GM15510 (cell line): ENCODE measurements at regions not wholly inside any gene's neighbourhood (a gene's known extent, or its start where the extent isn't known, plus 50 kb on each side); places are given as distances from the start of the nearest gene placed in this dataset.

Source experiments
- POLR2A ChIP-seq: IDR thresholded peaks from 3 replicates; pipeline ENCODE4 v1.6.1; 2011; ENCODE audit warnings: borderline replicate concordance; ENCODE audit not compliant: insufficient read length; ENCODE audit errors: extremely low read depth

GRCh38 chr3:72533591-72534473 lies 314.4 kb downstream of the SHQ1 start:
- no peak for TF ChIP-seq POLR2A

GRCh38 chr3:72530426-72530825 lies 317.8 kb downstream of the SHQ1 start:
- no peak for TF ChIP-seq POLR2A

DNA sequence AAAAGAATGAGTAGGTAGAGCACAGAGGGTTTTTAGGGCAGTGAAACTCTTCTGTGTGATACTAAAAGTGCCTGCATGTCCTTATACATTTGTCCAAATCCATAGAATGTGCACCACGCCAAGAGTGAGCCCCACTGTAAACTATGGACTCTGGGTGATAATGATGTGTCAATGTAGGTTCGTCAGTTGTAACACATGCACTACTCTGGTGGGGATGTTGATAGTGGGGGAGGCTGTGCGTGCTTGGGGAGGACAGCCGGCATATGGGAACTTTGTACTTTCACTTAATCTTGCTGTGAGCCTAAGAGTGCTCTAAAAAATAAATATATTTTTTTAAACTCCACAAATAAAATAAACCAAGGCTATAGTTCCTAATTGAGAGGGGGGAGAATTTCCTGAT lies 319.2 kb downstream of the SHQ1 start:
- no peak for TF ChIP-seq POLR2A

- TF ChIP-seq POLR2A, result no peak
These were observed 324.7 kb downstream of the SHQ1 start for GRCh38 chr3:72523429-72524151.

DNA sequence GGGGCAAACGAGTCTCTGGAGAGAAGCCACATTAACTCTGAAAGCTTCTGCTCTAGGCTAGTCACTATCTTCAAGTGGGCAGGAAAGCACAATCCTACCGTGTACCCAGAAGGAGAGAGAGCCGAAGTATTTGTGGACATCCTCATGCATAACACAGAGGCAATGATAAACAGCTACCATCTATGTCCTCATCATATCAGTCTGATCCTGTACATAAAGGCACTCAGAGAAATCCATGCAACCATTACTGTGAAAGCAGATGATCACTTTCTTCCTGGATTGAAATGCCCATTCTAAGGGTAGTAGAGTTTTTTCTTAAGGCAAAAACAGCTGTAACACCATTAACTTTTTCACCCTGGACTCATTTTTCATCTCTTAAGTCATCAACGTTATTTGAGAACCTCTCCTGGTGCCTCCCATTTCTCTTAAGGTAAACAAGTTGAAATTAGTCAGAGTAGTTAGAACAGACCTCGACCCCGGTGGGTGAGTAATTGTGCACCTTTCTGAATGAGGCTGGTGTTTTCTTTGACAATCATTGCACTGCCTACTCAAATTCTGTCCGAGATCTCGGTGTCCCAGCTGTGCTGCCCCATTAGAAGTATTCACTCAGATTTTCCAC lies 327.4 kb downstream of the SHQ1 start:
- TF ChIP-seq POLR2A, result no peak

GRCh38 chr3:72519946-72520604 lies 328.2 kb downstream of the SHQ1 start:
- TF ChIP-seq POLR2A, result no peak

GRCh38 chr3:72517921-72518424 lies 330.3 kb downstream of the SHQ1 start:
- no peak for TF ChIP-seq POLR2A

GRCh38 chr3:72517336-72517735 lies 330.9 kb downstream of the SHQ1 start:
- no peak for TF ChIP-seq POLR2A

GRCh38 chr3:72516361-72516760 lies 331.9 kb downstream of the SHQ1 start:
- TF ChIP-seq POLR2A, result no peak

DNA sequence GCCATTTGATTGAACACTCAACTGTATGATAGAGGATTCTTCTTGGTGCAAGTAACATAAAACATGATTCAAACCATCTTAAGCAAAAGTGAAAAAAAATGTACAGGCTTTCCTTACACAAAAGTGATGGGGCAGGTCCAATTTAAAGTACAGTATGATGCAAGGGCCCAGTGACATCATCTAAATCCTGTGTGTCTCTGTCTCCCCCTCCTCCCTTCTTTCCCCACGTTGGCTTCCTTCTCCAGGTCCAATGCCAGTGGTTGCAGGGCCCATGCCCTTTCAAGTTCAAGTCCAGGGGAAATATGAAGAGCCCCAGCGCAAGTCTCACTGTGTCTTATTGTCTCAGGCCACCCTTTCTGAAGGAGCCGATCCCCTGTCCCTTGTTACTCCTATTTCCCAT lies 332.3 kb downstream of the SHQ1 start:
- TF ChIP-seq POLR2A, result no peak

GRCh38 chr3:72515281-72515680 lies 333.0 kb downstream of the SHQ1 start:
- no peak for TF ChIP-seq POLR2A

- no peak for TF ChIP-seq POLR2A
These were observed 338.0 kb downstream of the SHQ1 start for GRCh38 chr3:72510247-72510646.

- no peak for TF ChIP-seq POLR2A
These were observed 342.5 kb downstream of the SHQ1 start for GRCh38 chr3:72505539-72506405.
